WTC11 (cell line): ENCODE measurements at regions not wholly inside any gene's neighbourhood (a gene's known extent, or its start where the extent isn't known, plus 50 kb on each side); places are given as distances from the start of the nearest gene placed in this dataset.

ENCODE experiments used
- ATAC-seq: fragments of 200-7000 bp; cut with Tn5 transposase; 2 replicates; pipeline ENCODE4 v1.10.0; 2021; ENCODE audit warnings: mild to moderate bottlenecking, moderate library complexity
- CTCF ChIA-PET: fragments of 300-600 bp; sonication (Branson Sonifier 250); formaldehyde crosslinking; loops from one replicate; lab custom pipeline; 2021; ENCODE audit warnings: antibody characterized with exemption; lab: Charles Lee
- POLR2A ChIA-PET: fragments of 350-600 bp; sonication (Branson Sonifier 250); formaldehyde crosslinking; loops from one replicate; lab custom pipeline; 2021; ENCODE audit warnings: antibody characterized with exemption; lab: Charles Lee
- DNase-seq: peaks from one replicate; pipeline ENCODE4 v3.0.0; 2021; ENCODE audit warnings: low spot score
- H3K27ac Mint-ChIP-seq: 2 replicates; pipeline ENCODE4 v1.8.0; 2021; ENCODE audit warnings: mixed read lengths
- H3K27me3 Mint-ChIP-seq: 2 replicates; pipeline ENCODE4 v1.8.0; 2021; ENCODE audit warnings: low read depth, mild to moderate bottlenecking, moderate library complexity, mixed read lengths
- H3K36me3 Mint-ChIP-seq: 2 replicates; pipeline ENCODE4 v1.8.0; 2021; ENCODE audit warnings: mixed read lengths
- H3K4me1 Mint-ChIP-seq: 2 replicates; pipeline ENCODE4 v1.8.0; 2022; ENCODE audit warnings: mixed read lengths
- H3K4me3 Mint-ChIP-seq: 2 replicates; pipeline ENCODE4 v1.8.0; 2021; ENCODE audit warnings: mild to moderate bottlenecking, moderate library complexity, mixed read lengths
- H3K9me3 Mint-ChIP-seq: 2 replicates; pipeline ENCODE4 v1.8.0; 2021; ENCODE audit warnings: mixed read lengths
- AR ChIP-seq: fragments of 250-450 bp; sonication (Bioruptor Pico); IDR thresholded peaks from 2 replicates; pipeline ENCODE4 v1.9.0; 2021; ENCODE audit warnings: mild to moderate bottlenecking
- ATF6 ChIP-seq: sonication (generic); formaldehyde crosslinking; IDR thresholded peaks from 2 replicates; pipeline ENCODE4 v1.8.1; 2023; ENCODE audit warnings: mild to moderate bottlenecking, missing genetic modification reagents
- CREM ChIP-seq: sonication (generic); formaldehyde crosslinking; IDR thresholded peaks from 2 replicates; pipeline ENCODE4 v1.8.1; 2022; ENCODE audit warnings: mild to moderate bottlenecking, missing genetic modification reagents, moderate library complexity
- CTCF ChIP-seq: fragments of 200-600 bp; IDR thresholded peaks from 2 replicates; pipeline ENCODE4 v1.8.0; 2022; ENCODE audit warnings: antibody characterized with exemption
- FOXP1 ChIP-seq: sonication (generic); formaldehyde crosslinking; IDR thresholded peaks from 2 replicates; pipeline ENCODE4 v1.8.0; 2022; ENCODE audit warnings: missing genetic modification reagents, mild to moderate bottlenecking, moderate library complexity, borderline replicate concordance
- FOXP4 ChIP-seq: sonication (generic); formaldehyde crosslinking; IDR thresholded peaks from 2 replicates; pipeline ENCODE4 v1.8.0; 2022; ENCODE audit warnings: mild to moderate bottlenecking, missing genetic modification reagents
- GTF2I ChIP-seq: fragments of 250-450 bp; sonication (Bioruptor Pico); conservative IDR thresholded peaks from 2 replicates; pipeline ENCODE4 v1.4.0; 2021; ENCODE audit warnings: mild to moderate bottlenecking
- IRF1 ChIP-seq: sonication (generic); formaldehyde crosslinking; IDR thresholded peaks from 2 replicates; pipeline ENCODE4 v1.8.0; 2023; ENCODE audit warnings: missing genetic modification reagents
- MAX ChIP-seq: sonication (generic); formaldehyde crosslinking; IDR thresholded peaks from 2 replicates; pipeline ENCODE4 v1.8.0; 2022; ENCODE audit warnings: mild to moderate bottlenecking, missing genetic modification reagents
- MLX ChIP-seq: sonication (generic); formaldehyde crosslinking; IDR thresholded peaks from 2 replicates; pipeline ENCODE4 v1.8.1; 2023; ENCODE audit warnings: mild to moderate bottlenecking, missing genetic modification reagents, moderate library complexity
- NFYB ChIP-seq: sonication (generic); formaldehyde crosslinking; conservative IDR thresholded peaks from 2 replicates; pipeline ENCODE4 v1.8.0; 2022; ENCODE audit warnings: low read depth, missing genetic modification reagents
- NR3C1 ChIP-seq: sonication (generic); formaldehyde crosslinking; conservative IDR thresholded peaks from 2 replicates; pipeline ENCODE4 v1.8.1; 2023; ENCODE audit warnings: low read depth, mild to moderate bottlenecking, missing genetic modification reagents
- OVOL2 ChIP-seq: fragments of 250-450 bp; sonication (Bioruptor Pico); IDR thresholded peaks from 2 replicates; pipeline ENCODE4 v1.9.0; 2021; ENCODE audit warnings: mild to moderate bottlenecking, borderline replicate concordance
- RELA ChIP-seq: sonication (generic); formaldehyde crosslinking; IDR thresholded peaks from 2 replicates; pipeline ENCODE4 v1.8.1; 2022; ENCODE audit warnings: missing genetic modification reagents, mild to moderate bottlenecking, borderline replicate concordance
- SMAD4 ChIP-seq: sonication (generic); formaldehyde crosslinking; IDR thresholded peaks from 2 replicates; pipeline ENCODE4 v1.8.0; 2022; ENCODE audit warnings: mild to moderate bottlenecking, missing genetic modification reagents
- ZNF263 ChIP-seq: sonication (generic); formaldehyde crosslinking; IDR thresholded peaks from 2 replicates; pipeline ENCODE4 v1.8.1; 2022; ENCODE audit warnings: low read depth, mild to moderate bottlenecking, moderate library complexity, missing genetic modification reagents
- ZNF416 ChIP-seq: fragments of 250-450 bp; sonication (Bioruptor Pico); IDR thresholded peaks from 2 replicates; pipeline ENCODE4 v1.9.0; 2021; ENCODE audit warnings: mild to moderate bottlenecking, inconsistent platforms
- ZNF532 ChIP-seq: fragments of 250-450 bp; sonication (Bioruptor Pico); IDR thresholded peaks from 2 replicates; pipeline ENCODE4 v1.9.0; 2021; ENCODE audit warnings: mild to moderate bottlenecking, borderline replicate concordance
- ZNF671 ChIP-seq: fragments of 250-450 bp; sonication (Bioruptor Pico); IDR thresholded peaks from 2 replicates; pipeline ENCODE4 v1.8.0; 2021; ENCODE audit warnings: mild to moderate bottlenecking

GRCh38 chr5:133865113-133865512 lies 103.3 kb downstream of the C5orf15 start (continued):
- TF ChIP-seq ZNF416 (CRISPR knock-in tag) (no peak), CREM (CRISPR knock-in tag) (no peak), FOXP4 (CRISPR knock-in tag) (no peak), CTCF (no peak), RELA (CRISPR knock-in tag) (no peak), ZNF671 (CRISPR knock-in tag) (no peak), IRF1 (CRISPR knock-in tag) (no peak), ZNF532 (no peak), ZNF263 (no peak), NR3C1 (CRISPR knock-in tag) (no peak), NFYB (CRISPR knock-in tag) (no peak), ATF6 (CRISPR knock-in tag) (no peak), MLX (CRISPR knock-in tag) (no peak)

GRCh38 chr5:133864711-133865110 lies 103.7 kb downstream of the C5orf15 start:
- Mint-ChIP-seq H3K27ac (no peak overlapping the region), H3K36me3 (peaks cover 5% of the 10 kb centered on the region), H3K9me3 (peaks cover 4% of the 10 kb centered on the region), H3K27me3 (no peaks in the 10 kb centered on the region), H3K4me3 (no peak overlapping the region), H3K4me1 (no peaks in the 10 kb centered on the region)
- ATAC-seq (no peak), DNase-seq (no peak)
- CTCF ChIA-PET: interaction anchor here (1.2 to 2.0 kb wide), 4 partner anchors 110 to 441 kb away, joined by 3 to 7 read pairs (median 4); no protein-coding TSS in a partner anchor
- POLR2A ChIA-PET: no interaction called here
- no peak for TF ChIP-seq AR (CRISPR knock-in tag)
- no peak for TF ChIP-seq GTF2I (CRISPR knock-in tag)
- no peak for TF ChIP-seq FOXP1 (CRISPR knock-in tag)
- no peak for TF ChIP-seq ZNF416 (CRISPR knock-in tag)
- TF ChIP-seq OVOL2 (CRISPR knock-in tag): no peak
- no peak for TF ChIP-seq MAX (CRISPR knock-in tag)
- TF ChIP-seq SMAD4 (CRISPR knock-in tag): no peak
